Activated T-cell treated with anti-CD3 and anti-CD28 coated beads for 4 hours (primary cell): ENCODE measurements at regions not wholly inside any gene's neighbourhood (a gene's known extent, or its start where the extent isn't known, plus 50 kb on each side); places are given as distances from the start of the nearest gene placed in this dataset.

Experiments used
- DNase-seq: peaks from one replicate; pipeline ENCODE4 v3.0.0-alpha.2; 2020

- DNase-seq = no peak
Measured at GRCh38 chr6:15058200-15059061, 187.4 kb upstream of the JARID2 start.

GRCh38 chr6:15061180-15061641, 184.7 kb upstream of the JARID2 start:
- DNase-seq = no peak

- DNase-seq = no peak
Measured at GRCh38 chr6:15061908-15062515, 183.9 kb upstream of the JARID2 start.

GRCh38 chr6:15062516-15063252, 183.2 kb upstream of the JARID2 start:
- no peak for DNase-seq

GRCh38 chr6:15063253-15063853, 182.5 kb upstream of the JARID2 start:
- DNase-seq = no peak

GRCh38 chr6:15065261-15065989, 180.4 kb upstream of the JARID2 start:
- no peak for DNase-seq

- DNase-seq = no peak
Measured at GRCh38 chr6:15066089-15066758, 179.6 kb upstream of the JARID2 start.

- DNase-seq = no peak
Measured at GRCh38 chr6:15073344-15073789, 172.5 kb upstream of the JARID2 start.

- DNase-seq = no peak
Measured at GRCh38 chr6:15073883-15074465, 171.9 kb upstream of the JARID2 start.

GRCh38 chr6:15074806-15075205, 171.1 kb upstream of the JARID2 start:
- no peak for DNase-seq

GRCh38 chr6:15076565-15076964, 169.3 kb upstream of the JARID2 start:
- no peak for DNase-seq

- no peak for DNase-seq
Measured at GRCh38 chr6:15077006-15077405, 168.9 kb upstream of the JARID2 start.

- no peak for DNase-seq
Measured at GRCh38 chr6:15077961-15078360, 167.9 kb upstream of the JARID2 start.

- no peak for DNase-seq
Measured at GRCh38 chr6:15079288-15079817, 166.5 kb upstream of the JARID2 start.

GRCh38 chr6:15080895-15081294, 165.0 kb upstream of the JARID2 start:
- no peak for DNase-seq

GRCh38 chr6:15081447-15081846, 164.4 kb upstream of the JARID2 start:
- DNase-seq = no peak

GRCh38 chr6:15082708-15083107, 163.2 kb upstream of the JARID2 start:
- no peak for DNase-seq

GRCh38 chr6:15086348-15087158, 159.3 kb upstream of the JARID2 start:
- DNase-seq = no peak

- no peak for DNase-seq
Measured at GRCh38 chr6:15087186-15087589, 158.7 kb upstream of the JARID2 start.

- no peak for DNase-seq
Measured at GRCh38 chr6:15088904-15089568, 156.8 kb upstream of the JARID2 start.
